Heart left ventricle (tissue), 13 donors: ENCODE measurements at regions not wholly inside any gene's neighbourhood (a gene's known extent, or its start where the extent isn't known, plus 50 kb on each side); places are given as distances from the start of the nearest gene placed in this dataset.

Source experiments
- POLR2A ChIP-seq, 2 donors: fragments of 450-650 bp; IDR thresholded peaks; one replicate each; pipeline ENCODE4 v1.6.1; 2017; ENCODE audit warnings: antibody characterized with exemption in 2 of 2, mild to moderate bottlenecking in 2 of 2, moderate library complexity in 2 of 2
- TF ChIP-seq, protein P1 (sequence below), 12 donors: fragments of 200-600 bp; sonication (generic) in 4 of 12; IDR thresholded peaks; one replicate each; pipeline versions ENCODE4 v1.5.0 to v1.8.0; 2018 to 2022; ENCODE audit warnings: antibody characterized with exemption in 12 of 12, mild to moderate bottlenecking in 5 of 12
- donor health status: ischemic (EF 13 %, LVEDD 7.1; RV severe dilation, severe dysfunction).
- donor health status: DM: no; HTN: yes; CAD: no.
- donor health status: DM: no; HTN: no; CAD: no.
- donor health status: ischemic (EF 25% LVEDD 6.9; RV normal size, moderate dysfunction).
- donor health status: ischemic (EF 25% LVEDD 5.7; RV mildly dilated, moderate dysfunction).
- donor health status: ischemic (EF 35%, LVEDD 5.7; RV mildly dilated, moderate dysfunction).
- donor health status: nonischemic (EF 11% LVEDD 7.7; RV severe dilation, severe dysfunction).
- donor health status: DM: yes; HTN: yes; CAD: no.
- donor health status: PGD.
- donor health status: ischemic (EF 29% LVEDD 5.4; RV normal size, mild dysfunction).
- donor health status: nonischemic (EF 23%, LVEDD 6.1; RV moderate dilation, normal function).

DNA sequence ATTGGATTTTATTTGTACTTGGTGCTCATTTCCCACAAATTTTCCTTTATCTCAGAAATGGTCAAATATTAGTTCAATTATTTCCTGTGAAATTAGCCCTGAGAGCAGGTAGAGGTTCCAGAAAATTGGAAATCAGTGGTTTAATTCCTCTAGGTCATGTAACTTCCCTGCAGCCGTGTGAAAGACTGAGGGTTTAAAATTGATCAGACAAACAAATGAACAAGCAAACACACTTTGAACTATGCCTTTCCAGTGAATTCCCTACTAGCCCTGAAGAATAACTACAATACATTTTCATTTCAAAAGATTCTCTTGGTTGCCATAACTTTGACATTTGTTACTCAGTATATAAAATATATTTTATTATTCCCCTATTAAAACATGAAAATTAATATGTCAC is 1116.7 kb downstream of the REEP3 start:
- TF ChIP-seq, protein P1, sequence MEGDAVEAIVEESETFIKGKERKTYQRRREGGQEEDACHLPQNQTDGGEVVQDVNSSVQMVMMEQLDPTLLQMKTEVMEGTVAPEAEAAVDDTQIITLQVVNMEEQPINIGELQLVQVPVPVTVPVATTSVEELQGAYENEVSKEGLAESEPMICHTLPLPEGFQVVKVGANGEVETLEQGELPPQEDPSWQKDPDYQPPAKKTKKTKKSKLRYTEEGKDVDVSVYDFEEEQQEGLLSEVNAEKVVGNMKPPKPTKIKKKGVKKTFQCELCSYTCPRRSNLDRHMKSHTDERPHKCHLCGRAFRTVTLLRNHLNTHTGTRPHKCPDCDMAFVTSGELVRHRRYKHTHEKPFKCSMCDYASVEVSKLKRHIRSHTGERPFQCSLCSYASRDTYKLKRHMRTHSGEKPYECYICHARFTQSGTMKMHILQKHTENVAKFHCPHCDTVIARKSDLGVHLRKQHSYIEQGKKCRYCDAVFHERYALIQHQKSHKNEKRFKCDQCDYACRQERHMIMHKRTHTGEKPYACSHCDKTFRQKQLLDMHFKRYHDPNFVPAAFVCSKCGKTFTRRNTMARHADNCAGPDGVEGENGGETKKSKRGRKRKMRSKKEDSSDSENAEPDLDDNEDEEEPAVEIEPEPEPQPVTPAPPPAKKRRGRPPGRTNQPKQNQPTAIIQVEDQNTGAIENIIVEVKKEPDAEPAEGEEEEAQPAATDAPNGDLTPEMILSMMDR (IDR thresholded peaks at IDR 0.05): no peak
- no peak for TF ChIP-seq POLR2A (IDR thresholded peaks at IDR 0.05)
